ENCODE measurements at regions not wholly inside any gene's neighbourhood (a gene's known extent, or its start where the extent isn't known, plus 50 kb on each side); places are given as distances from the start of the nearest gene placed in this dataset.

- no peak for TF ChIP-seq CTCF (IDR thresholded peaks at IDR 0.05 in 2 of 3, conservative IDR thresholded peaks at IDR 0.05 in 1 of 3; ENCODE audit: borderline replicate concordance in 1 of 3, insufficient read depth in 1 of 3, low read depth in 2 of 3, low read length in 2 of 3)
- TF ChIP-seq, protein P1, sequence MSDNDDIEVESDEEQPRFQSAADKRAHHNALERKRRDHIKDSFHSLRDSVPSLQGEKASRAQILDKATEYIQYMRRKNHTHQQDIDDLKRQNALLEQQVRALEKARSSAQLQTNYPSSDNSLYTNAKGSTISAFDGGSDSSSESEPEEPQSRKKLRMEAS (IDR thresholded peaks at IDR 0.05), result no peak
- no peak for TF ChIP-seq POLR2A (IDR thresholded peaks at IDR 0.05; ENCODE audit: borderline replicate concordance, extremely low read depth, insufficient read depth, insufficient read length)
- TF ChIP-seq EZH2 (IDR thresholded peaks at IDR 0.05), result no peak
- no peak for TF ChIP-seq ELF1 (IDR thresholded peaks at IDR 0.05; ENCODE audit: borderline replicate concordance, low read depth)
Measured at GRCh38 chr4:179981161-179981560, 2262.0 kb upstream of the TENM3 start.

Measured in HCT116 (cell line).